ENCODE measurements at regions not wholly inside any gene's neighbourhood (a gene's known extent, or its start where the extent isn't known, plus 50 kb on each side); places are given as distances from the start of the nearest gene placed in this dataset.

DNA sequence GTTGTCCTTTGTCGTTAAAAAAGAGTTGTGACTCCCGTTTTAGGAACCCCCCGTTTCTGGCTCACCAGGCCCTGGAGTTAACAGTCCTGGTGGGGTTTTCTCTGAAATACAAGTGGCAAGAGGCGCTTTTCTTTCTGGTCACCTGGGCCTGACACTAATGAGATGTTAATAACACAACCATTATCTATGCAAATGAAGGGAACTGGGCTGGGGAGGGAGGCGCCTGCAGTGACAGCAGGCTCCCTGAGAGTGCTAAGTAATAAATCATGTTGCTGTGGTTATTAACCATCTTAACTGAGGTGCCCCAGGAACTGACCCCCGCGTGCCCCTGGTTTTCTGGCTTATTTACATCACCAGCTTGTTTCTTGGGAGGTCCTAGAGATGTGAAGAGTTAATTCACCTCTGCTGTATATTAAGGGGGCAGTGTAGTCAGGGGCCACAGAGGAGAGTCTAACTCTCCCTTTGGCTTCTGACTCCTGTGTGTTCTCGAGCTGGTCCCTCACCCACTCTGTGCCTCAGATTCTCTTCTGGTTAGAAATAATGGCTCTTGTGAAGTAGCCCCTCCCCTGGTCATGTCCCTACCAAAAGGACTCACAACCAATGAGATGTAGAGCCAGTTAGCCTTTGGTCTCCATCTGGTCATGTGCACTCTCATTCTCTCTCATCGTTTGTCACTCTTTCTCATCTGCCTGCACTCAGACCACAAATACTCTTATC is 276.6 kb upstream of the CADM1 start:
- intact Hi-C loops (cut with DNase I), result no loop called here

GRCh38 chr11:115778928-115779650 is 274.9 kb upstream of the CADM1 start:
- WGBS, 4 donors, result 35 to 53% (median 38%) methylated on average over 2 of the region's 2 CpGs
- no peaks in the 10 kb centered on the region for H3K36me3 ChIP-seq (replicated peaks in 1 of 2)
- H3K27me3 ChIP-seq, result no peaks in the 10 kb centered on the region
- peak; percentile 54 to 83 (median 70) for DNase-seq
- H3K4me1 ChIP-seq (replicated peaks in 1 of 2), result peaks cover 11 to 13% of the 10 kb centered on the region in 2 donors
- TF ChIP-seq, protein P1, sequence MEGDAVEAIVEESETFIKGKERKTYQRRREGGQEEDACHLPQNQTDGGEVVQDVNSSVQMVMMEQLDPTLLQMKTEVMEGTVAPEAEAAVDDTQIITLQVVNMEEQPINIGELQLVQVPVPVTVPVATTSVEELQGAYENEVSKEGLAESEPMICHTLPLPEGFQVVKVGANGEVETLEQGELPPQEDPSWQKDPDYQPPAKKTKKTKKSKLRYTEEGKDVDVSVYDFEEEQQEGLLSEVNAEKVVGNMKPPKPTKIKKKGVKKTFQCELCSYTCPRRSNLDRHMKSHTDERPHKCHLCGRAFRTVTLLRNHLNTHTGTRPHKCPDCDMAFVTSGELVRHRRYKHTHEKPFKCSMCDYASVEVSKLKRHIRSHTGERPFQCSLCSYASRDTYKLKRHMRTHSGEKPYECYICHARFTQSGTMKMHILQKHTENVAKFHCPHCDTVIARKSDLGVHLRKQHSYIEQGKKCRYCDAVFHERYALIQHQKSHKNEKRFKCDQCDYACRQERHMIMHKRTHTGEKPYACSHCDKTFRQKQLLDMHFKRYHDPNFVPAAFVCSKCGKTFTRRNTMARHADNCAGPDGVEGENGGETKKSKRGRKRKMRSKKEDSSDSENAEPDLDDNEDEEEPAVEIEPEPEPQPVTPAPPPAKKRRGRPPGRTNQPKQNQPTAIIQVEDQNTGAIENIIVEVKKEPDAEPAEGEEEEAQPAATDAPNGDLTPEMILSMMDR (IDR thresholded peaks at IDR 0.05), result no peak
- no peak for TF ChIP-seq POLR2A (IDR thresholded peaks at IDR 0.05)
- no peaks in the 10 kb centered on the region for H3K9me3 ChIP-seq (replicated peaks in 1 of 3)
- no peak overlapping the region for H3K4me3 ChIP-seq
- H3K27ac ChIP-seq, result peak overlapping the region in 4 of 5 donors; percentile 15 to 62 (median 42)
- intact Hi-C loops (cut with DNase I), result no loop called here

More for the DNA sequence above, 276.6 kb upstream of the CADM1 start:
- DNase-seq, result no peak
- Histone ChIP-seq H3K27me3 (no peaks in the 10 kb centered on the region), H3K9me3 (replicated peaks in 1 of 3) (no peaks in the 10 kb centered on the region), H3K36me3 (replicated peaks in 1 of 2) (no peaks in the 10 kb centered on the region), H3K27ac (no peak overlapping the region), H3K4me1 (replicated peaks in 1 of 2) (peaks cover 17 to 23% of the 10 kb centered on the region in 2 donors), H3K4me3 (no peak overlapping the region)
- WGBS, 4 donors, result 67 to 89% (median 75%) methylated on average over 9 of the region's 9 CpGs
- no peak for TF ChIP-seq POLR2A (IDR thresholded peaks at IDR 0.05)
- TF ChIP-seq, protein P1 (IDR thresholded peaks at IDR 0.05), result no peak

GRCh38 chr11:115776916-115777315 is 272.7 kb upstream of the CADM1 start:
- DNase-seq, result no peak
- H3K27me3 ChIP-seq, result no peaks in the 10 kb centered on the region
- WGBS, 4 donors, result 80 to 94% (median 92%) methylated on average over 2 to 6 of the region's 6 CpGs
- no peak overlapping the region for H3K4me3 ChIP-seq
- no peaks in the 10 kb centered on the region for H3K9me3 ChIP-seq (replicated peaks in 1 of 3)
- intact Hi-C loops (cut with DNase I), result no loop called here
- H3K4me1 ChIP-seq (replicated peaks in 1 of 2), result peaks cover 11 to 13% of the 10 kb centered on the region in 2 donors
- H3K27ac ChIP-seq, result no peak overlapping the region
- H3K36me3 ChIP-seq (replicated peaks in 1 of 2), result no peaks in the 10 kb centered on the region
- TF ChIP-seq POLR2A (IDR thresholded peaks at IDR 0.05), result no peak
- TF ChIP-seq, protein P1 (IDR thresholded peaks at IDR 0.05), result no peak

GRCh38 chr11:115775846-115776245 is 271.6 kb upstream of the CADM1 start:
- intact Hi-C loops (cut with DNase I), result no loop called here
- H3K36me3 ChIP-seq (replicated peaks in 1 of 2), result no peaks in the 10 kb centered on the region
- H3K27ac ChIP-seq, result no peak overlapping the region
- H3K9me3 ChIP-seq (replicated peaks in 1 of 3), result no peaks in the 10 kb centered on the region
- no peaks in the 10 kb centered on the region for H3K27me3 ChIP-seq
- no peak overlapping the region for H3K4me3 ChIP-seq
- no peak for DNase-seq
- TF ChIP-seq, protein P1 (IDR thresholded peaks at IDR 0.05), result no peak
- TF ChIP-seq POLR2A (IDR thresholded peaks at IDR 0.05), result no peak
- peaks cover 11 to 13% of the 10 kb centered on the region in 2 donors for H3K4me1 ChIP-seq (replicated peaks in 1 of 2)
- 81 to 94% (median 89%) methylated on average over 4 of the region's 4 CpGs for WGBS, 4 donors
